ENCODE measurements at regions not wholly inside any gene's neighbourhood (a gene's known extent, or its start where the extent isn't known, plus 50 kb on each side); places are given as distances from the start of the nearest gene placed in this dataset.
"Not testable (repeated sequence)": the region's sequence is repeated elsewhere in the genome, so short reads cannot be mapped to it uniquely, and the experiment has no call there.

DNA sequence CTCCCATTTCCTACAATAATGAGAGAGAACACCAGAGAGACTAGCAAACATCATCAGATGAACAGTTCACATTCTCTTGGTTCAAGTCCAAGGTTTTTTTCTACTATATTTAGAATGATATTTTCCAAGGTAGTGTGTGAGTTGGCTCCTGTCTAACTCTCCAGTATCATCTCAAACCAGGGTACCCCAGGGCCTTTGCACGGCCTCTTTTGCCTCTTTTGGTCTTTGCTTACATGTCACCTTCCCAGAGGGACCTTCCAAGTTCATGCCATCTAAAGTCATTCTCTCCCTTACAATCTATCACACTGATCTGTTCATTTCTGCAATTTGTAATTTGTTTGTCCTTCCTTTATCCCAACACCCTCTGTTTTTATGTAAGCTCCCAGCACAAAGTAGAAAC lies 264.5 kb downstream of the VRK1 start:
- no peak overlapping the region for H3K27ac ChIP-seq (replicated peaks)
- no peaks in the 10 kb centered on the region for H3K27me3 ChIP-seq (ENCODE audit: insufficient read depth, poor library complexity, severe bottlenecking)
- H3K4me3 ChIP-seq (replicated peaks; ENCODE audit: insufficient read depth, low read length), result no peak overlapping the region
- TF ChIP-seq SPI1 (IDR thresholded peaks at IDR 0.05; ENCODE audit: borderline replicate concordance, low read depth) (no peak), POLR2AphosphoS5 (IDR thresholded peaks at IDR 0.05; ENCODE audit: low read depth) (no peak), GABPA (IDR thresholded peaks at IDR 0.05; ENCODE audit: low read depth) (no peak)
- TF ChIP-seq, protein P1, sequence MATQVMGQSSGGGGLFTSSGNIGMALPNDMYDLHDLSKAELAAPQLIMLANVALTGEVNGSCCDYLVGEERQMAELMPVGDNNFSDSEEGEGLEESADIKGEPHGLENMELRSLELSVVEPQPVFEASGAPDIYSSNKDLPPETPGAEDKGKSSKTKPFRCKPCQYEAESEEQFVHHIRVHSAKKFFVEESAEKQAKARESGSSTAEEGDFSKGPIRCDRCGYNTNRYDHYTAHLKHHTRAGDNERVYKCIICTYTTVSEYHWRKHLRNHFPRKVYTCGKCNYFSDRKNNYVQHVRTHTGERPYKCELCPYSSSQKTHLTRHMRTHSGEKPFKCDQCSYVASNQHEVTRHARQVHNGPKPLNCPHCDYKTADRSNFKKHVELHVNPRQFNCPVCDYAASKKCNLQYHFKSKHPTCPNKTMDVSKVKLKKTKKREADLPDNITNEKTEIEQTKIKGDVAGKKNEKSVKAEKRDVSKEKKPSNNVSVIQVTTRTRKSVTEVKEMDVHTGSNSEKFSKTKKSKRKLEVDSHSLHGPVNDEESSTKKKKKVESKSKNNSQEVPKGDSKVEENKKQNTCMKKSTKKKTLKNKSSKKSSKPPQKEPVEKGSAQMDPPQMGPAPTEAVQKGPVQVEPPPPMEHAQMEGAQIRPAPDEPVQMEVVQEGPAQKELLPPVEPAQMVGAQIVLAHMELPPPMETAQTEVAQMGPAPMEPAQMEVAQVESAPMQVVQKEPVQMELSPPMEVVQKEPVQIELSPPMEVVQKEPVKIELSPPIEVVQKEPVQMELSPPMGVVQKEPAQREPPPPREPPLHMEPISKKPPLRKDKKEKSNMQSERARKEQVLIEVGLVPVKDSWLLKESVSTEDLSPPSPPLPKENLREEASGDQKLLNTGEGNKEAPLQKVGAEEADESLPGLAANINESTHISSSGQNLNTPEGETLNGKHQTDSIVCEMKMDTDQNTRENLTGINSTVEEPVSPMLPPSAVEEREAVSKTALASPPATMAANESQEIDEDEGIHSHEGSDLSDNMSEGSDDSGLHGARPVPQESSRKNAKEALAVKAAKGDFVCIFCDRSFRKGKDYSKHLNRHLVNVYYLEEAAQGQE (IDR thresholded peaks at IDR 0.05; ENCODE audit: insufficient replicate concordance, low read depth), result no peak
- TF ChIP-seq, protein P2, sequence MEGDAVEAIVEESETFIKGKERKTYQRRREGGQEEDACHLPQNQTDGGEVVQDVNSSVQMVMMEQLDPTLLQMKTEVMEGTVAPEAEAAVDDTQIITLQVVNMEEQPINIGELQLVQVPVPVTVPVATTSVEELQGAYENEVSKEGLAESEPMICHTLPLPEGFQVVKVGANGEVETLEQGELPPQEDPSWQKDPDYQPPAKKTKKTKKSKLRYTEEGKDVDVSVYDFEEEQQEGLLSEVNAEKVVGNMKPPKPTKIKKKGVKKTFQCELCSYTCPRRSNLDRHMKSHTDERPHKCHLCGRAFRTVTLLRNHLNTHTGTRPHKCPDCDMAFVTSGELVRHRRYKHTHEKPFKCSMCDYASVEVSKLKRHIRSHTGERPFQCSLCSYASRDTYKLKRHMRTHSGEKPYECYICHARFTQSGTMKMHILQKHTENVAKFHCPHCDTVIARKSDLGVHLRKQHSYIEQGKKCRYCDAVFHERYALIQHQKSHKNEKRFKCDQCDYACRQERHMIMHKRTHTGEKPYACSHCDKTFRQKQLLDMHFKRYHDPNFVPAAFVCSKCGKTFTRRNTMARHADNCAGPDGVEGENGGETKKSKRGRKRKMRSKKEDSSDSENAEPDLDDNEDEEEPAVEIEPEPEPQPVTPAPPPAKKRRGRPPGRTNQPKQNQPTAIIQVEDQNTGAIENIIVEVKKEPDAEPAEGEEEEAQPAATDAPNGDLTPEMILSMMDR (IDR thresholded peaks at IDR 0.05; ENCODE audit: insufficient read depth, low read length), result no peak
- no peak for DNase-seq (ENCODE audit: low read depth in 1 of 2, low spot score in 1 of 2)

DNA sequence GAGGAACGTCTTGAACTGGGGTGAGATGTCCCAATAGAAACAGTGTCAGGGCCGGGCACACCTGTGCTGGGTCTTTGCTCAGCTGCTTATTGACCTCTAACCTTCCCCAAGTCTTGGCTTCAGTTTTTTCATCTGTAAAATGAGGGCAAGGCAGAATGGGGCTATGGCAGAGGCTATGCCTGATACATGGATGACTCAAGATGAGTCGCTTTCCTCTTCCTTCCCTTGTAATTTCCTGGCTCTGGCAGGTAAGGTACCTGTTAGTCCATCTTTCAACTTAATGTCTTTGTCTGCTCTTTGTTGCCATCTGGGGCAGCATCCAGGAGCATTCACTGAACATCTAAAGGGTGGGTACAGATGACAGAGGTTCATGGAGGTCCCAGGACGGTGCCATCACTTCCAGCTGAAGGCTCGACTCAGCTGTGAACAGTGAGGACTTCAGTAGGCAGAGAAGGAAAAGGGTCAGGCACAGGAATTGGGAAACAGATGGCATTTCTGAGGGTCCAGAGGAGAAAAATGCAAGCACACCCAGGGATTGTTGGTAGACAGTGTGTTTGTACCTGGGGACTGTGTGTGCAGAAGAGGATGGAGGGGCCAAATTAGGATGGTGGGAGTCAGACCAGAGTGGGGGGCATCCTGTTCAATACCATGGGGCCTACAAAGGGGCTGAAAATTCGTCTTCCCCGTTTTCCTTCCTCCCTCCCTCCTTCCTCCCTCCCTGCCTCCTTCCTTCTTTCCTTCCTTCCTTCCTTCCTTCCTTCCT lies 268.3 kb downstream of the VRK1 start:
- peaks cover 3% of the 10 kb centered on the region for H3K27me3 ChIP-seq (ENCODE audit: insufficient read depth, poor library complexity, severe bottlenecking)
- no peak for DNase-seq (ENCODE audit: low read depth in 1 of 2, low spot score in 1 of 2)
- no peak overlapping the region for H3K27ac ChIP-seq (replicated peaks)
- no peak overlapping the region for H3K4me3 ChIP-seq (replicated peaks; ENCODE audit: insufficient read depth, low read length)
- TF ChIP-seq POLR2AphosphoS5 (IDR thresholded peaks at IDR 0.05; ENCODE audit: low read depth) (no peak), GABPA (IDR thresholded peaks at IDR 0.05; ENCODE audit: low read depth) (no peak), SPI1 (IDR thresholded peaks at IDR 0.05; ENCODE audit: borderline replicate concordance, low read depth) (no peak)
- TF ChIP-seq, protein P2 (IDR thresholded peaks at IDR 0.05; ENCODE audit: insufficient read depth, low read length), result no peak
- TF ChIP-seq, protein P1 (IDR thresholded peaks at IDR 0.05; ENCODE audit: insufficient replicate concordance, low read depth), result no peak

DNA sequence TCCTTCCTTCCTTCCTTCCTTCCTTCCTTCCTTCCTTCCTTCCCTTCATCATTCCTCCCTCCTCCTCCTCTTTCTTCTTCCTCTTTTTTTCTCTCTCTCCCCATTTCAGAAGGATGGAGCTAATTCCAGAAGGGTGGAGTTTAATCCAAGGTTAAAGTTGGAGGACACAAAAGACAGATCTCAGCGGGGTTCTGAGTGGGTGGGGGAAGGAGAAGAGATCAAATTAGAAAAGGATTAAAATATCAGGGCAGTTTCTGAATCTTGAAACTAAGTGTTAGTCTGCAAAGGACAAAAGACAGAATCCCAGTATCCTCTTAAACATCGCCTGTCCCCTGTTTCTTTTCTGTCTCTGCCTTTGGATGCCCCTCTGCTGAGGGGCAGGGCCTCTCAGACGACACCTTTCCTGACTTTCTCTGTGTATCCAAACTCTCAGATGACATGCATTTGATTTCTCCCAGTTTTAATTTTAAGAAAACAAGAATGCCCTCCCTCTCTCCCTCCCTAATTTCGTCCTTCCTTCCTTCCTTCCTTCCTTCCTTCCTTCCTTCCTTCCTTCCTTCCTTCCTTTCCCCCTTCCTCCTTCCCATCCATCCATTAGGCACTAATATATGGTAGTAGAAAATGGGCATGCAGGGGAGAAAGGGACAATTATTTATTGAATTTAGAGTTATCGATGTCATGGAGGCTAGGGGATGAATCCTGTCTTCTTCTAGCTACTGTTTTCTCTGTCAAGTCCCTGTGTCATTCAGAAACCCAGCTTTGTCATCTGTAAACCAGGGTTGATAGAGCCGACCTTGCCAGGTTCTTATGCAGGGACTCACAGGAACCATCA lies 269.1 kb downstream of the VRK1 start:
- no peak for DNase-seq (ENCODE audit: low read depth in 1 of 2, low spot score in 1 of 2)
- H3K27ac ChIP-seq (replicated peaks), result no peak overlapping the region
- TF ChIP-seq, protein P2 (IDR thresholded peaks at IDR 0.05; ENCODE audit: insufficient read depth, low read length), result no peak
- TF ChIP-seq POLR2AphosphoS5 (IDR thresholded peaks at IDR 0.05; ENCODE audit: low read depth), result no peak
- no peak for TF ChIP-seq GABPA (IDR thresholded peaks at IDR 0.05; ENCODE audit: low read depth)

DNA sequence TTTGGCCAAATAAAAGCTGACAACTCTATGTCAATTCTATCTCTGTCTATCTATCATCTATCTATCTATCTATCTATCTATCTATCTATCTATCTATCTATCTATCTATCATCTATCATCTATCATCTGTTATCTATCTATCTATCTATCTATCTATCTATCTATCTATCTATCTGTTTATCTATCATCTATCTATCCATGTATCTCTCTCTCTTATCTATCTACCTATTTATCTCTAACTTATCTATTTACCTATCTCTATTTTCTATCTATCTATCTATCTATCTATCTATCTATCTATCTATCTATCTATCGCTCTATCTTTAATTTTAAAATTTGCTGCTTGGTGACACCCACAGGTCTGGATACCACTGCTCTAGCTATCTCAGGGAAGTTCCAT lies 271.1 kb downstream of the VRK1 start:
- not testable (repeated sequence) for H3K27ac ChIP-seq (replicated peaks); DNase-seq (ENCODE audit: low read depth in 1 of 2, low spot score in 1 of 2); H3K27me3 ChIP-seq (ENCODE audit: insufficient read depth, poor library complexity, severe bottlenecking); H3K4me3 ChIP-seq (replicated peaks; ENCODE audit: insufficient read depth, low read length)

More for the DNA sequence above, 269.1 kb downstream of the VRK1 start:
- H3K4me3 ChIP-seq (replicated peaks; ENCODE audit: insufficient read depth, low read length), result no peak overlapping the region
- H3K27me3 ChIP-seq (ENCODE audit: insufficient read depth, poor library complexity, severe bottlenecking), result peaks cover 3% of the 10 kb centered on the region
